ENCODE measurements at regions not wholly inside any gene's neighbourhood (a gene's known extent, or its start where the extent isn't known, plus 50 kb on each side); places are given as distances from the start of the nearest gene placed in this dataset.
A peak's percentile ranks its signal among the peaks of the same experiment; 100 is the strongest.

DNA sequence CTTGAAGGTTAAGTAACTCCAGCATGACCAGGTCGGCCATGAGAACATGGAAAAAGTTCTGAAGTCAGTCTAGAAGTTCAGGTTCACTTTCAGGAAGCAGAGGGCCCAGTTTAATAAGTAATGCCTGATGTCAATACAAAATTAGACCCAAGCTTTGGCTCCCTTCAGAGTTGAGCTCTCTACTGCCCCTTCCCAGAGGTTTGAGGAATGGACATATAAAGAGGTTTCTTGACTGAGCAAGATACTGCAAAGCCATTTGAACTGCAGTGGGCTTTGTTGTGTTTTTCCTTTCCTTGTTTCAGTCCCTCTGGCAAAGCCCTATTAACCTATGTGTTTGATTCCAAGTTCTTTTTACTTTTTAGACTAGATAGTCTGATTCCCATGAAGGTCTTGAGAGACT is 97.8 kb upstream of the PREP start (continued):
- TF ChIP-seq MYC (IDR thresholded peaks at IDR 0.05; ENCODE audit: borderline replicate concordance, low read length) (no peak), ESRRA (IDR thresholded peaks at IDR 0.05; ENCODE audit: borderline replicate concordance, low read length) (no peak)

DNA sequence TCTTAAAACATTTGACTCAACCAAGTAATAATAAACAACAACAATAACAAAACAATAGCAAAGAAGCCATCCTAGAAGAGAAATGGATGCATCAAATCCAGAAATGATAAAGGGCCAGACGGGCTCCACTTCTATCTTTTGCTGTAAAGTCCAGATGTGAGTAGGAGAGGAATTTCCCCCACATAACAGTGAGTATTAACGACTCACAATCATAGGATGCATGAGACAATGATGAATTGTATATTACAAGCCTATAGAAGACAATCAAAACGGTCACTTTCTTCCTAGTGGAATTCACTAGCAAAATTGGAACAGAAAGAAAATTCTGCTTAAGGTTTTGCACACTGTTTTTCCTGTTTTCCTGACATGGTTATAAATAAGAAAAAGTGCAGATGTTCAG is 97.0 kb upstream of the PREP start:
- H3K4me3 ChIP-seq: no peak overlapping the region
- no peak for TF ChIP-seq FOXS1 (CRISPR knock-in tag; IDR thresholded peaks at IDR 0.05)
- 34% methylated on average over 3 of the region's 3 CpGs for WGBS (ENCODE audit: missing lambda C conversion rate)
- no peak for ATAC-seq
- H3K27ac ChIP-seq: no peak overlapping the region
- no peak for DNase-seq (ENCODE audit: low read depth in 1 of 2, low spot score in 1 of 2)
- no peak overlapping the region for H3K4me2 ChIP-seq
- no peak for FAIRE-seq
- POLR2A ChIA-PET: no interaction called here
- H3K9me3 ChIP-seq: no peaks in the 10 kb centered on the region
- H3K4me1 ChIP-seq: 0 out of 3 replicates have a peak, but pooled peaks cover 3% of the 10 kb centered on the region
- CTCF ChIA-PET: no interaction called here

DNA sequence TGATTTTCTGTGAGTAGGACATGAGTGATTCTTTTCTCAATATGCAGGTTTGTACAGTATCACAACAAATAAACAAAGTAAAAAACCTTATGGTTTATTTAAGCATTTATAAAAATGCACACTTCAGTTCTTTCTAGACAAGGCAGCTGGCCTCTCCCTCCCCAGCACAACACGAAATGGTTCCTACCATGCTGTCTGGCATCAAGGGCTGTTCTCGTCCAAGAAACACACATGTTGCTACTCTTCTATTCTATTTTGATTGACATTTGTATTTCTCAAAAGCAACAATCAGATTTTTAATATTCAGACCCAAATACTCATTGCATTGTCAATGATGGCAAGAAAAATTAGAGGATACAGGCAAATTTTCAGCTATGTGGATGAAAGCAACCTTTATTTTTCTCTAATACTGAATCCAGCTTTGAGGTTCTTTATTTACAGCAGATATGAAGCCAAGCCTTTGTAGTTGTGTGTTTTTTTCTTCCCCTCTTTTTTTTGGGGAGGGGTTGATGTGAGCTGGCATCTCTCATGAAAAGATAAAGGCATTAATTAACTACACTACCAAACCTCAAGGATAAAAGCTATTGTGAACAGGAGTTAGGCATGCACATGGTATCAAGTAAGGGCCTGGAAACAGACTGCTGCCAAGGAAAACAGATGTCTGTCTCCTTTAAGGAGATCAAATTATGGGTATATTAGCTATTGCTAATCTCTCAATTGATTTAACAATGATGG is 96.4 kb upstream of the PREP start:
- DNase-seq (ENCODE audit: low read depth in 1 of 2, low spot score in 1 of 2): no peak
- no peak overlapping the region for H3K4me2 ChIP-seq
- FAIRE-seq: no peak
- ChIA-PET CTCF (interaction anchor here (0.6 to 1.4 kb wide), 3 partner anchors 15 to 724 kb away, joined by 3 read pairs; no protein-coding TSS in a partner anchor), POLR2A (no interaction called here)
- H3K4me1 ChIP-seq: 0 out of 3 replicates have a peak, but pooled peaks cover 4% of the 10 kb centered on the region
- ATAC-seq: no peak
- TF ChIP-seq NFE2L2 (conservative IDR thresholded peaks at IDR 0.05; ENCODE audit: low read length) (no peak), HOXB5 (CRISPR knock-in tag; IDR thresholded peaks at IDR 0.05) (no peak)
- no peaks in the 10 kb centered on the region for H3K9me3 ChIP-seq
- 91% methylated on average over 2 of the region's 2 CpGs for WGBS (ENCODE audit: missing lambda C conversion rate)
- H3K4me3 ChIP-seq: no peak overlapping the region
- no peak overlapping the region for H3K27ac ChIP-seq

DNA sequence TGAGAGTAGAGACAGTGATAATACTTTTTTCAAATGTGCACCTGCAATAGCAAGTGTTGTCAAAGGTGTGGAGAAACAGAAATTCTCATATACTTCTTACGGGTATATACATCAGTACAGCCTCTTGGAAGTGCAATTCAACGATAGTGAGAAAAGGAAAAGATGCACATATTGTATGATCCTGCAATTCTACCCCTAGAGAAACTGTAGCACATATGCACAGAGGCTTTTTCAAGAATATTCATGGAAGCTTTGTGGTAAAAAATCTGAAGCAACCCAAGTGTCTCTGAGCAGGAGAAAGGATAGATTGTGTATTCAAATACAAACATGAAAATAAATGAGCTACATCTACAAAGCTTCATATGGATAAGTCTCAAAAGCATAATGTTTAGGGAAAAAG is 94.7 kb upstream of the PREP start:
- CTCF ChIA-PET: interaction anchor here (0.7 kb wide), 1 partner anchor 10 kb away, joined by 4 read pairs; no protein-coding TSS in a partner anchor
- 79% methylated on average over 2 of the region's 2 CpGs for WGBS (ENCODE audit: missing lambda C conversion rate)
- Histone ChIP-seq H3K9me3 (no peaks in the 10 kb centered on the region), H3K27ac (no peak overlapping the region), H3K4me3 (no peak overlapping the region), H3K4me1 (peaks cover 13% of the 10 kb centered on the region; the same call in 2 of the 3 replicates), H3K4me2 (no peak overlapping the region)
- ATAC-seq (no peak), FAIRE-seq (no peak), DNase-seq (ENCODE audit: low read depth in 1 of 2, low spot score in 1 of 2) (no peak)
- no peak for TF ChIP-seq TFCP2L1 (CRISPR knock-in tag; IDR thresholded peaks at IDR 0.05)
- POLR2A ChIA-PET: no interaction called here

DNA sequence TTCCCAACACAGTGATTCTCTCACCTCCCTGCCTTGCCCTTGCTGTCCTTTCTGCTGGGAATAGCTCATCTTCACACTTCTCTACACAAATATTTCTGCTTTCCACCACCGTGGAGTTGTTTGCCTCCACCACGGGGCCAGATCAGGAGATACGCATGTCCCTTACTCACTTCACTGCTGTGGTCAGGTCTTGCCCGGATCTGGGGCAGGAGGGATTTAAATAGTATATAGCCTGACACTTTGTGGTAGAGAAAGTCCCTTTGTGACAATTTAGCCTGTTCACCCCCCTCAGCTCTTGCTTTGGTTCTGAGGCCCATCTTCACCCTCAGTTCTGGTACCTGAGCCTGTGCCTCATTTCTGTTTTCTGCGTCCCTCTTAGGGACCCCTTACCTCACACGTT is 92.6 kb upstream of the PREP start:
- Histone ChIP-seq H3K4me2 (no peak overlapping the region), H3K9me3 (no peaks in the 10 kb centered on the region), H3K4me3 (no peak overlapping the region), H3K4me1 (peaks cover 16% of the 10 kb centered on the region; the same call in 2 of the 3 replicates), H3K27ac (peak overlapping the region in 1 of 2 experiments; percentile 30; a peak in 1 of 6 replicates)
- CTCF ChIA-PET: no interaction called here
- no peak for TF ChIP-seq RNF2 (IDR thresholded peaks at IDR 0.05; ENCODE audit: borderline replicate concordance, low read depth)
- TF ChIP-seq, protein P1, sequence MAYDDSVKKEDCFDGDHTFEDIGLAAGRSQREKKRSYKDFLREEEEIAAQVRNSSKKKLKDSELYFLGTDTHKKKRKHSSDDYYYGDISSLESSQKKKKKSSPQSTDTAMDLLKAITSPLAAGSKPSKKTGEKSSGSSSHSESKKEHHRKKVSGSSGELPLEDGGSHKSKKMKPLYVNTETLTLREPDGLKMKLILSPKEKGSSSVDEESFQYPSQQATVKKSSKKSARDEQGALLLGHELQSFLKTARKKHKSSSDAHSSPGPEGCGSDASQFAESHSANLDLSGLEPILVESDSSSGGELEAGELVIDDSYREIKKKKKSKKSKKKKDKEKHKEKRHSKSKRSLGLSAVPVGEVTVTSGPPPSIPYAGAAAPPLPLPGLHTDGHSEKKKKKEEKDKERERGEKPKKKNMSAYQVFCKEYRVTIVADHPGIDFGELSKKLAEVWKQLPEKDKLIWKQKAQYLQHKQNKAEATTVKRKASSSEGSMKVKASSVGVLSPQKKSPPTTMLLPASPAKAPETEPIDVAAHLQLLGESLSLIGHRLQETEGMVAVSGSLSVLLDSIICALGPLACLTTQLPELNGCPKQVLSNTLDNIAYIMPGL (CRISPR knock-in tag; IDR thresholded peaks at IDR 0.05; ENCODE audit: borderline replicate concordance): no peak
- TF ChIP-seq POLR2AphosphoS2 (conservative IDR thresholded peaks at IDR 0.05; ENCODE audit: low read length): no peak
- no peak for TF ChIP-seq MYC (IDR thresholded peaks at IDR 0.05; ENCODE audit: borderline replicate concordance, low read length)
- TF ChIP-seq EP300 (IDR thresholded peaks at IDR 0.05): no peak
- TF ChIP-seq, protein P2, sequence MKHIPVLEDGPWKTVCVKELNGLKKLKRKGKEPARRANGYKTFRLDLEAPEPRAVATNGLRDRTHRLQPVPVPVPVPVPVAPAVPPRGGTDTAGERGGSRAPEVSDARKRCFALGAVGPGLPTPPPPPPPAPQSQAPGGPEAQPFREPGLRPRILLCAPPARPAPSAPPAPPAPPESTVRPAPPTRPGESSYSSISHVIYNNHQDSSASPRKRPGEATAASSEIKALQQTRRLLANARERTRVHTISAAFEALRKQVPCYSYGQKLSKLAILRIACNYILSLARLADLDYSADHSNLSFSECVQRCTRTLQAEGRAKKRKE (CRISPR knock-in tag; IDR thresholded peaks at IDR 0.05; ENCODE audit: low read depth): no peak
- 69% methylated on average over 6 of the region's 6 CpGs for WGBS (ENCODE audit: missing lambda C conversion rate)
- POLR2A ChIA-PET: no interaction called here
- DNase-seq (ENCODE audit: low read depth in 1 of 2, low spot score in 1 of 2) (no peak), ATAC-seq (no peak), FAIRE-seq (no peak)
